GM23338 (cell line): ENCODE measurements at regions not wholly inside any gene's neighbourhood (a gene's known extent, or its start where the extent isn't known, plus 50 kb on each side); places are given as distances from the start of the nearest gene placed in this dataset.

Experiments used
- ATAC-seq: fragments of 200-7000 bp; cut with Tn5 transposase; 3 replicates; pipeline ENCODE4 v1.9.1; 2020
- DNase-seq: peaks from one replicate; pipeline ENCODE4 v3.0.0-alpha.2; 2015; ENCODE audit warnings: low spot score
- H2AFZ ChIP-seq: fragments of 200-600 bp; sonication (generic); 2 replicates; pipeline ENCODE4 v1.8.0; 2016; ENCODE audit warnings: antibody characterized with exemption, mild to moderate bottlenecking, moderate library complexity
- H3F3A ChIP-seq: fragments of 200-600 bp; sonication (generic); replicated peaks from 2 replicates; pipeline ENCODE4 v1.8.0; 2017; ENCODE audit warnings: antibody characterized with exemption, mixed run types, low read depth
- H3K27ac ChIP-seq: fragments of 200-600 bp; sonication (generic); 2 replicates; pipeline ENCODE4 v1.6.1; 2016; ENCODE audit warnings: low read depth
- H3K27me3 ChIP-seq: fragments of 200-600 bp; sonication (generic); 2 replicates; pipeline ENCODE4 v1.8.0; 2016; ENCODE audit warnings: mild to moderate bottlenecking, mixed run types, moderate library complexity; ENCODE audit not compliant: insufficient read depth
- H3K36me3 ChIP-seq: fragments of 200-600 bp; sonication (generic); 2 replicates; pipeline ENCODE4 v1.8.0; 2016; ENCODE audit warnings: mild to moderate bottlenecking; ENCODE audit not compliant: insufficient read depth
- H3K4me1 ChIP-seq: fragments of 200-600 bp; sonication (generic); 2 replicates; pipeline ENCODE4 v1.8.0; 2016; ENCODE audit warnings: mild to moderate bottlenecking, moderate library complexity; ENCODE audit not compliant: insufficient read depth
- H3K4me2 ChIP-seq: fragments of 200-600 bp; sonication (generic); 2 replicates; pipeline ENCODE4 v1.7.1; 2017; ENCODE audit warnings: mixed run types
- H3K4me3 ChIP-seq: fragments of 200-600 bp; sonication (generic); 2 replicates; pipeline ENCODE4 v1.6.1; 2016; ENCODE audit warnings: mixed run types
- H3K79me2 ChIP-seq: fragments of 200-600 bp; sonication (generic); replicated peaks from 2 replicates; pipeline ENCODE4 v1.8.0; 2017; ENCODE audit warnings: mild to moderate bottlenecking; ENCODE audit not compliant: insufficient read depth
- H3K9me2 ChIP-seq: fragments of 200-600 bp; sonication (generic); 2 replicates; pipeline ENCODE4 v1.8.0; 2017; ENCODE audit not compliant: insufficient read depth
- H4K20me1 ChIP-seq: fragments of 200-600 bp; sonication (generic); replicated peaks from 2 replicates; pipeline ENCODE4 v1.8.0; 2017; ENCODE audit warnings: mild to moderate bottlenecking; ENCODE audit not compliant: insufficient read depth
- H3K27ac Mint-ChIP-seq: 2 replicates; pipeline ENCODE4 v1.8.0; 2020; ENCODE audit warnings: inconsistent platforms, mild to moderate bottlenecking, moderate library complexity, mixed read lengths
- H3K27me3 Mint-ChIP-seq: 3 replicates; pipeline ENCODE4 v1.8.0; 2022; ENCODE audit warnings: low read depth, mild to moderate bottlenecking, moderate library complexity, mixed read lengths, inconsistent platforms; ENCODE audit not compliant: insufficient read depth, poor library complexity
- H3K36me3 Mint-ChIP-seq: 3 replicates; pipeline ENCODE4 v1.8.0; 2021; ENCODE audit warnings: low read depth, mild to moderate bottlenecking, inconsistent platforms, moderate library complexity, mixed read lengths
- H3K4me1 Mint-ChIP-seq: 3 replicates; pipeline ENCODE4 v1.8.0; 2020; ENCODE audit warnings: mild to moderate bottlenecking, inconsistent platforms, mixed read lengths
- H3K4me3 Mint-ChIP-seq: 3 replicates; pipeline ENCODE4 v1.8.0; 2021; ENCODE audit warnings: moderate library complexity, mild to moderate bottlenecking, inconsistent platforms, mixed read lengths
- H3K9me3 Mint-ChIP-seq: 3 replicates; pipeline ENCODE4 v1.8.0; 2020; ENCODE audit warnings: moderate library complexity, mild to moderate bottlenecking, inconsistent platforms, mixed read lengths
- EZH2 ChIP-seq: fragments of 200-600 bp; sonication (generic); IDR thresholded peaks from one replicate; pipeline ENCODE4 v1.8.0; 2017; ENCODE audit warnings: antibody characterized with exemption, mild to moderate bottlenecking, low read depth; ENCODE audit not compliant: unreplicated experiment
- EZH2phosphoT487 ChIP-seq: fragments of 200-600 bp; sonication (generic); IDR thresholded peaks from one replicate; pipeline ENCODE4 v1.8.1; 2018; ENCODE audit warnings: antibody characterized with exemption; ENCODE audit not compliant: unreplicated experiment
- JUNB ChIP-seq: IDR thresholded peaks from one replicate; pipeline ENCODE4 v1.6.1; 2016; ENCODE audit warnings: antibody characterized with exemption; ENCODE audit not compliant: unreplicated experiment
- POLR2AphosphoS5 ChIP-seq: IDR thresholded peaks from 2 replicates; pipeline ENCODE4 v1.6.1; 2016; ENCODE audit warnings: antibody characterized with exemption, low read depth
- ZNF331 ChIP-seq: fragments of 250-450 bp; sonication (Bioruptor Pico); IDR thresholded peaks from 2 replicates; pipeline ENCODE4 v1.5.0; 2020; ENCODE audit warnings: low read depth, mild to moderate bottlenecking, moderate library complexity
- TF ChIP-seq, protein P1 (sequence below): fragments of 250-450 bp; sonication (Bioruptor Pico); IDR thresholded peaks from 2 replicates; pipeline ENCODE4 v1.5.0; 2020; ENCODE audit warnings: mild to moderate bottlenecking, moderate library complexity
- TF ChIP-seq, protein P2 (sequence below): IDR thresholded peaks from 2 replicates; pipeline ENCODE4 v1.6.1; 2016; ENCODE audit warnings: antibody characterized with exemption
- TF ChIP-seq, protein P3 (sequence below), 2 experiments: fragments of 200-600 bp in 1 of 2; sonication (generic) in 1 of 2; conservative IDR thresholded peaks; 2 replicates each; pipeline versions ENCODE4 v1.5.1 to v1.6.1; 2016 to 2017; ENCODE audit warnings: antibody characterized with exemption in 2 of 2, low read depth in 2 of 2, mild to moderate bottlenecking in 2 of 2, moderate library complexity in 1 of 2
- TF ChIP-seq, protein P4 (sequence below): IDR thresholded peaks from one replicate; pipeline ENCODE4 v1.6.1; 2018; ENCODE audit warnings: antibody characterized with exemption; ENCODE audit not compliant: unreplicated experiment

DNA sequence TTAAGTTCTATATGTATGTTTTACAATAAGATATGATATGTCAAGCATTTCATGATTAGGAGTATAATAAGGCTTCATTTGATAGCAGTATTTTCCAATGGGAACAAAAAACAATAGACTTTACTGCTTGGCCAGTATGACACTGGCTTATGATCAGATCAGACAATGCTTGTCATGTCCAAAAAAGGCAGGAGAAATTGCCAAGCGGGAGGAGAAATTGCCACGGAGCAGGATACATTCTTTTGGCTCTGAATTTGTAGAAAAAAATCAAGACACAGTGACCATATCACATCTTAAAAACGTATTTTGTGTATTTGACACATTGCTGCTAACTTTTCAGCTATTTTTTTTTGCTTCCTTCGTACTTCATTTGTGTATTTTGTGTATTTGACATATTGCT lies 404.1 kb downstream of the CNTNAP4 start (continued):
- TF ChIP-seq, protein P1, sequence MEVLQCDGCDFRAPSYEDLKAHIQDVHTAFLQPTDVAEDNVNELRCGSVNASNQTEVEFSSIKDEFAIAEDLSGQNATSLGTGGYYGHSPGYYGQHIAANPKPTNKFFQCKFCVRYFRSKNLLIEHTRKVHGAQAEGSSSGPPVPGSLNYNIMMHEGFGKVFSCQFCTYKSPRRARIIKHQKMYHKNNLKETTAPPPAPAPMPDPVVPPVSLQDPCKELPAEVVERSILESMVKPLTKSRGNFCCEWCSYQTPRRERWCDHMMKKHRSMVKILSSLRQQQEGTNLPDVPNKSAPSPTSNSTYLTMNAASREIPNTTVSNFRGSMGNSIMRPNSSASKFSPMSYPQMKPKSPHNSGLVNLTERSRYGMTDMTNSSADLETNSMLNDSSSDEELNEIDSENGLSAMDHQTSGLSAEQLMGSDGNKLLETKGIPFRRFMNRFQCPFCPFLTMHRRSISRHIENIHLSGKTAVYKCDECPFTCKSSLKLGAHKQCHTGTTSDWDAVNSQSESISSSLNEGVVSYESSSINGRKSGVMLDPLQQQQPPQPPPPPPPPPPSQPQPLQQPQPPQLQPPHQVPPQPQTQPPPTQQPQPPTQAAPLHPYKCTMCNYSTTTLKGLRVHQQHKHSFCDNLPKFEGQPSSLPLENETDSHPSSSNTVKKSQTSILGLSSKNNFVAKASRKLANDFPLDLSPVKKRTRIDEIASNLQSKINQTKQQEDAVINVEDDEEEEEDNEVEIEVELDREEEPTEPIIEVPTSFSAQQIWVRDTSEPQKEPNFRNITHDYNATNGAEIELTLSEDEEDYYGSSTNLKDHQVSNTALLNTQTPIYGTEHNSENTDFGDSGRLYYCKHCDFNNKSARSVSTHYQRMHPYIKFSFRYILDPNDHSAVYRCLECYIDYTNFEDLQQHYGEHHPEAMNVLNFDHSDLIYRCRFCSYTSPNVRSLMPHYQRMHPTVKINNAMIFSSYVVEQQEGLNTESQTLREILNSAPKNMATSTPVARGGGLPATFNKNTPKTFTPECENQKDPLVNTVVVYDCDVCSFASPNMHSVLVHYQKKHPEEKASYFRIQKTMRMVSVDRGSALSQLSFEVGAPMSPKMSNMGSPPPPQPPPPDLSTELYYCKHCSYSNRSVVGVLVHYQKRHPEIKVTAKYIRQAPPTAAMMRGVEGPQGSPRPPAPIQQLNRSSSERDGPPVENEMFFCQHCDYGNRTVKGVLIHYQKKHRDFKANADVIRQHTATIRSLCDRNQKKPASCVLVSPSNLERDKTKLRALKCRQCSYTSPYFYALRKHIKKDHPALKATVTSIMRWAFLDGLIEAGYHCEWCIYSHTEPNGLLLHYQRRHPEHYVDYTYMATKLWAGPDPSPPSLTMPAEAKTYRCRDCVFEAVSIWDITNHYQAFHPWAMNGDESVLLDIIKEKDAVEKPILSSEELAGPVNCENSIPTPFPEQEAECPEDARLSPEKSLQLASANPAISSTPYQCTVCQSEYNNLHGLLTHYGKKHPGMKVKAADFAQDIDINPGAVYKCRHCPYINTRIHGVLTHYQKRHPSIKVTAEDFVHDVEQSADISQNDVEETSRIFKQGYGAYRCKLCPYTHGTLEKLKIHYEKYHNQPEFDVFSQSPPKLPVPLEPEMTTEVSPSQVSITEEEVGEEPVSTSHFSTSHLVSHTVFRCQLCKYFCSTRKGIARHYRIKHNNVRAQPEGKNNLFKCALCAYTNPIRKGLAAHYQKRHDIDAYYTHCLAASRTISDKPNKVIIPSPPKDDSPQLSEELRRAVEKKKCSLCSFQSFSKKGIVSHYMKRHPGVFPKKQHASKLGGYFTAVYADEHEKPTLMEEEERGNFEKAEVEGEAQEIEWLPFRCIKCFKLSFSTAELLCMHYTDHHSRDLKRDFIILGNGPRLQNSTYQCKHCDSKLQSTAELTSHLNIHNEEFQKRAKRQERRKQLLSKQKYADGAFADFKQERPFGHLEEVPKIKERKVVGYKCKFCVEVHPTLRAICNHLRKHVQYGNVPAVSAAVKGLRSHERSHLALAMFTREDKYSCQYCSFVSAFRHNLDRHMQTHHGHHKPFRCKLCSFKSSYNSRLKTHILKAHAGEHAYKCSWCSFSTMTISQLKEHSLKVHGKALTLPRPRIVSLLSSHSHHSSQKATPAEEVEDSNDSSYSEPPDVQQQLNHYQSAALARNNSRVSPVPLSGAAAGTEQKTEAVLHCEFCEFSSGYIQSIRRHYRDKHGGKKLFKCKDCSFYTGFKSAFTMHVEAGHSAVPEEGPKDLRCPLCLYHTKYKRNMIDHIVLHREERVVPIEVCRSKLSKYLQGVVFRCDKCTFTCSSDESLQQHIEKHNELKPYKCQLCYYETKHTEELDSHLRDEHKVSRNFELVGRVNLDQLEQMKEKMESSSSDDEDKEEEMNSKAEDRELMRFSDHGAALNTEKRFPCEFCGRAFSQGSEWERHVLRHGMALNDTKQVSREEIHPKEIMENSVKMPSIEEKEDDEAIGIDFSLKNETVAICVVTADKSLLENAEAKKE, result no peak
- TF ChIP-seq ZNF331 (CRISPR knock-in tag), result no peak
- TF ChIP-seq, protein P2, sequence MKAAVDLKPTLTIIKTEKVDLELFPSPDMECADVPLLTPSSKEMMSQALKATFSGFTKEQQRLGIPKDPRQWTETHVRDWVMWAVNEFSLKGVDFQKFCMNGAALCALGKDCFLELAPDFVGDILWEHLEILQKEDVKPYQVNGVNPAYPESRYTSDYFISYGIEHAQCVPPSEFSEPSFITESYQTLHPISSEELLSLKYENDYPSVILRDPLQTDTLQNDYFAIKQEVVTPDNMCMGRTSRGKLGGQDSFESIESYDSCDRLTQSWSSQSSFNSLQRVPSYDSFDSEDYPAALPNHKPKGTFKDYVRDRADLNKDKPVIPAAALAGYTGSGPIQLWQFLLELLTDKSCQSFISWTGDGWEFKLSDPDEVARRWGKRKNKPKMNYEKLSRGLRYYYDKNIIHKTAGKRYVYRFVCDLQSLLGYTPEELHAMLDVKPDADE, result no peak

DNA sequence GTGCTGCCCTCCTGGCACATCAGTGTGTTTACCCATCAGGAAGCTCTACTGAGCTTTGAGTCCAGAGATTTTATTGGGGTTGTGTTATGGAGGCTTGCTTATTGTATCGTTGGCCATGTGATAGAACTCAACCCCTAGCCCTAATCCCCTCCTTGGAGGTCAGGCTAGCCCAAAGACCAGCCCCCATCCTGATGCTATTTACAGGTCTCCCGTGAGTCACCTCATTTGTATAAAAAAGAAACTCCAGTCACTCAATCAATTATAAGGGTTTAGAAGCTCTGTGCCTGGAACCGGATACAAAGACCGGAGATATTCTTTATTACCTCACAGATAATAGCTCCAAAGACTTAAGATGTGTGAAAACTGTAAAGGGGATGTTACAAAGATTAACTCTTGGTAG lies 405.9 kb downstream of the CNTNAP4 start:
- Histone ChIP-seq H3K79me2 (no peaks in the 10 kb centered on the region), H3K4me1 (peaks cover 15% of the 10 kb centered on the region; the same call in 1 of the 2 replicates), H2AFZ (peak overlapping the region; percentile 80; the same call in 1 of the 2 replicates), H3K4me2 (peak overlapping the region; percentile 44), H3F3A (no peaks in the 10 kb centered on the region), H3K4me3 (peak overlapping the region; percentile 1; the same call in 1 of the 2 replicates), H3K36me3 (no peaks in the 10 kb centered on the region), H3K27ac (no peak overlapping the region), H4K20me1 (no peaks in the 10 kb centered on the region), H3K27me3 (no peaks in the 10 kb centered on the region), H3K9me2 (no peaks in the 10 kb centered on the region)
- DNase-seq (peak; percentile 55), ATAC-seq (peak; percentile 71)
- Mint-ChIP-seq H3K4me3 (no peak overlapping the region), H3K36me3 (no peaks in the 10 kb centered on the region; the same call in 2 of the 3 replicates), H3K27me3 (peaks cover 3% of the 10 kb centered on the region), H3K4me1 (peaks cover 9% of the 10 kb centered on the region; the same call in 2 of the 3 replicates), H3K9me3 (peaks cover 63% of the 10 kb centered on the region), H3K27ac (no peak overlapping the region; the same call in 1 of the 2 replicates)
- TF ChIP-seq ZNF331 (CRISPR knock-in tag) (no peak), POLR2AphosphoS5 (no peak), JUNB (no peak), EZH2 (no peak), EZH2phosphoT487 (no peak)
- TF ChIP-seq, protein P3, sequence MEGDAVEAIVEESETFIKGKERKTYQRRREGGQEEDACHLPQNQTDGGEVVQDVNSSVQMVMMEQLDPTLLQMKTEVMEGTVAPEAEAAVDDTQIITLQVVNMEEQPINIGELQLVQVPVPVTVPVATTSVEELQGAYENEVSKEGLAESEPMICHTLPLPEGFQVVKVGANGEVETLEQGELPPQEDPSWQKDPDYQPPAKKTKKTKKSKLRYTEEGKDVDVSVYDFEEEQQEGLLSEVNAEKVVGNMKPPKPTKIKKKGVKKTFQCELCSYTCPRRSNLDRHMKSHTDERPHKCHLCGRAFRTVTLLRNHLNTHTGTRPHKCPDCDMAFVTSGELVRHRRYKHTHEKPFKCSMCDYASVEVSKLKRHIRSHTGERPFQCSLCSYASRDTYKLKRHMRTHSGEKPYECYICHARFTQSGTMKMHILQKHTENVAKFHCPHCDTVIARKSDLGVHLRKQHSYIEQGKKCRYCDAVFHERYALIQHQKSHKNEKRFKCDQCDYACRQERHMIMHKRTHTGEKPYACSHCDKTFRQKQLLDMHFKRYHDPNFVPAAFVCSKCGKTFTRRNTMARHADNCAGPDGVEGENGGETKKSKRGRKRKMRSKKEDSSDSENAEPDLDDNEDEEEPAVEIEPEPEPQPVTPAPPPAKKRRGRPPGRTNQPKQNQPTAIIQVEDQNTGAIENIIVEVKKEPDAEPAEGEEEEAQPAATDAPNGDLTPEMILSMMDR (conservative IDR thresholded peaks at IDR 0.05; ENCODE audit: low read depth in 2 of 2), result no peak
- TF ChIP-seq, protein P4, sequence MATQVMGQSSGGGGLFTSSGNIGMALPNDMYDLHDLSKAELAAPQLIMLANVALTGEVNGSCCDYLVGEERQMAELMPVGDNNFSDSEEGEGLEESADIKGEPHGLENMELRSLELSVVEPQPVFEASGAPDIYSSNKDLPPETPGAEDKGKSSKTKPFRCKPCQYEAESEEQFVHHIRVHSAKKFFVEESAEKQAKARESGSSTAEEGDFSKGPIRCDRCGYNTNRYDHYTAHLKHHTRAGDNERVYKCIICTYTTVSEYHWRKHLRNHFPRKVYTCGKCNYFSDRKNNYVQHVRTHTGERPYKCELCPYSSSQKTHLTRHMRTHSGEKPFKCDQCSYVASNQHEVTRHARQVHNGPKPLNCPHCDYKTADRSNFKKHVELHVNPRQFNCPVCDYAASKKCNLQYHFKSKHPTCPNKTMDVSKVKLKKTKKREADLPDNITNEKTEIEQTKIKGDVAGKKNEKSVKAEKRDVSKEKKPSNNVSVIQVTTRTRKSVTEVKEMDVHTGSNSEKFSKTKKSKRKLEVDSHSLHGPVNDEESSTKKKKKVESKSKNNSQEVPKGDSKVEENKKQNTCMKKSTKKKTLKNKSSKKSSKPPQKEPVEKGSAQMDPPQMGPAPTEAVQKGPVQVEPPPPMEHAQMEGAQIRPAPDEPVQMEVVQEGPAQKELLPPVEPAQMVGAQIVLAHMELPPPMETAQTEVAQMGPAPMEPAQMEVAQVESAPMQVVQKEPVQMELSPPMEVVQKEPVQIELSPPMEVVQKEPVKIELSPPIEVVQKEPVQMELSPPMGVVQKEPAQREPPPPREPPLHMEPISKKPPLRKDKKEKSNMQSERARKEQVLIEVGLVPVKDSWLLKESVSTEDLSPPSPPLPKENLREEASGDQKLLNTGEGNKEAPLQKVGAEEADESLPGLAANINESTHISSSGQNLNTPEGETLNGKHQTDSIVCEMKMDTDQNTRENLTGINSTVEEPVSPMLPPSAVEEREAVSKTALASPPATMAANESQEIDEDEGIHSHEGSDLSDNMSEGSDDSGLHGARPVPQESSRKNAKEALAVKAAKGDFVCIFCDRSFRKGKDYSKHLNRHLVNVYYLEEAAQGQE, result no peak
